DOHH2 (cell line): ENCODE measurements at regions not wholly inside any gene's neighbourhood (a gene's known extent, or its start where the extent isn't known, plus 50 kb on each side); places are given as distances from the start of the nearest gene placed in this dataset.

Experiments used
- EZH2phosphoT487 ChIP-seq: fragments of 200-600 bp; sonication (generic); IDR thresholded peaks from 2 replicates; pipeline ENCODE4 v1.6.1; 2017; ENCODE audit warnings: borderline replicate concordance, mild to moderate bottlenecking, antibody characterized with exemption, low read length, moderate library complexity, mixed read lengths
- TF ChIP-seq, protein P1 (sequence below): fragments of 200-600 bp; sonication (generic); IDR thresholded peaks from one replicate; pipeline ENCODE4 v1.5.1; 2014; ENCODE audit warnings: antibody characterized with exemption, mild to moderate bottlenecking, low read depth, low read length; ENCODE audit not compliant: poor library complexity, severe bottlenecking

- TF ChIP-seq, protein P1, sequence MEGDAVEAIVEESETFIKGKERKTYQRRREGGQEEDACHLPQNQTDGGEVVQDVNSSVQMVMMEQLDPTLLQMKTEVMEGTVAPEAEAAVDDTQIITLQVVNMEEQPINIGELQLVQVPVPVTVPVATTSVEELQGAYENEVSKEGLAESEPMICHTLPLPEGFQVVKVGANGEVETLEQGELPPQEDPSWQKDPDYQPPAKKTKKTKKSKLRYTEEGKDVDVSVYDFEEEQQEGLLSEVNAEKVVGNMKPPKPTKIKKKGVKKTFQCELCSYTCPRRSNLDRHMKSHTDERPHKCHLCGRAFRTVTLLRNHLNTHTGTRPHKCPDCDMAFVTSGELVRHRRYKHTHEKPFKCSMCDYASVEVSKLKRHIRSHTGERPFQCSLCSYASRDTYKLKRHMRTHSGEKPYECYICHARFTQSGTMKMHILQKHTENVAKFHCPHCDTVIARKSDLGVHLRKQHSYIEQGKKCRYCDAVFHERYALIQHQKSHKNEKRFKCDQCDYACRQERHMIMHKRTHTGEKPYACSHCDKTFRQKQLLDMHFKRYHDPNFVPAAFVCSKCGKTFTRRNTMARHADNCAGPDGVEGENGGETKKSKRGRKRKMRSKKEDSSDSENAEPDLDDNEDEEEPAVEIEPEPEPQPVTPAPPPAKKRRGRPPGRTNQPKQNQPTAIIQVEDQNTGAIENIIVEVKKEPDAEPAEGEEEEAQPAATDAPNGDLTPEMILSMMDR: no peak
- TF ChIP-seq EZH2phosphoT487: no peak
Observed at GRCh38 chr10:125407000-125407502, 246.7 kb upstream of the CTBP2 start.
